ENCODE measurements at regions not wholly inside any gene's neighbourhood (a gene's known extent, or its start where the extent isn't known, plus 50 kb on each side); places are given as distances from the start of the nearest gene placed in this dataset.
"Not testable (repeated sequence)": the region's sequence is repeated elsewhere in the genome, so short reads cannot be mapped to it uniquely, and the experiment has no call there.

- TF ChIP-seq, protein P1, sequence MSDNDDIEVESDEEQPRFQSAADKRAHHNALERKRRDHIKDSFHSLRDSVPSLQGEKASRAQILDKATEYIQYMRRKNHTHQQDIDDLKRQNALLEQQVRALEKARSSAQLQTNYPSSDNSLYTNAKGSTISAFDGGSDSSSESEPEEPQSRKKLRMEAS (IDR thresholded peaks at IDR 0.05; ENCODE audit: low read depth, low read length) = no peak
- no peak for TF ChIP-seq MYC (IDR thresholded peaks at IDR 0.05; ENCODE audit: low read depth, low read length)
- TF ChIP-seq, protein P2, sequence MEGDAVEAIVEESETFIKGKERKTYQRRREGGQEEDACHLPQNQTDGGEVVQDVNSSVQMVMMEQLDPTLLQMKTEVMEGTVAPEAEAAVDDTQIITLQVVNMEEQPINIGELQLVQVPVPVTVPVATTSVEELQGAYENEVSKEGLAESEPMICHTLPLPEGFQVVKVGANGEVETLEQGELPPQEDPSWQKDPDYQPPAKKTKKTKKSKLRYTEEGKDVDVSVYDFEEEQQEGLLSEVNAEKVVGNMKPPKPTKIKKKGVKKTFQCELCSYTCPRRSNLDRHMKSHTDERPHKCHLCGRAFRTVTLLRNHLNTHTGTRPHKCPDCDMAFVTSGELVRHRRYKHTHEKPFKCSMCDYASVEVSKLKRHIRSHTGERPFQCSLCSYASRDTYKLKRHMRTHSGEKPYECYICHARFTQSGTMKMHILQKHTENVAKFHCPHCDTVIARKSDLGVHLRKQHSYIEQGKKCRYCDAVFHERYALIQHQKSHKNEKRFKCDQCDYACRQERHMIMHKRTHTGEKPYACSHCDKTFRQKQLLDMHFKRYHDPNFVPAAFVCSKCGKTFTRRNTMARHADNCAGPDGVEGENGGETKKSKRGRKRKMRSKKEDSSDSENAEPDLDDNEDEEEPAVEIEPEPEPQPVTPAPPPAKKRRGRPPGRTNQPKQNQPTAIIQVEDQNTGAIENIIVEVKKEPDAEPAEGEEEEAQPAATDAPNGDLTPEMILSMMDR (IDR thresholded peaks at IDR 0.05; ENCODE audit: low read depth, low read length) = no peak
- TF ChIP-seq POLR2A (IDR thresholded peaks at IDR 0.05; ENCODE audit: extremely low read depth, insufficient read length) = no peak
- H3K4me3 ChIP-seq (ENCODE audit: low read depth, low read length) = no peak overlapping the region
- no peak for DNase-seq (ENCODE audit: low read depth)
Observed at GRCh38 chr15:47039225-47039624, 678.1 kb upstream of the SEMA6D start.

DNA sequence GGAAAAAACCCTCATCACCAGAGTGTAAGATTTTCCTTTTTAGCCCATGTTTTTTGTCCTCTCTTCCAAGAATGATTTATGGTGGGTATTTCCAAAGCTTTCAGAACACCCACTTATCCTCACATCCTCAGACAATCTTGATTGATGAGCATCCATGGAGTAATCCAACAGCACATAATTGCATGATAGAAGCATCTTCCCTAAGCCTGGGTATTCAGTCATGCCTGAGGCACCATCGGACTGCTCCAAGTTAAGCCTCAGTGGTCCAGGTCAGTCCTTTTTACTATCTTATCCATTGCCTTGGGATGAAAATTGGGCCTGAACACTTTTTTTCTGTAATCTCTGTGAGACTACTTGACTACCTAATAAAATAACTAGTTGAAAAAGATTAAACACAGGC lies 676.0 kb upstream of the SEMA6D start:
- TF ChIP-seq, protein P1 (IDR thresholded peaks at IDR 0.05; ENCODE audit: low read depth, low read length) = no peak
- no peak for TF ChIP-seq MYC (IDR thresholded peaks at IDR 0.05; ENCODE audit: low read depth, low read length)
- TF ChIP-seq, protein P2 (IDR thresholded peaks at IDR 0.05; ENCODE audit: low read depth, low read length) = no peak
- no peak for TF ChIP-seq POLR2A (IDR thresholded peaks at IDR 0.05; ENCODE audit: extremely low read depth, insufficient read length)
- DNase-seq (ENCODE audit: low read depth) = no peak
- H3K4me3 ChIP-seq (ENCODE audit: low read depth, low read length) = no peak overlapping the region

DNA sequence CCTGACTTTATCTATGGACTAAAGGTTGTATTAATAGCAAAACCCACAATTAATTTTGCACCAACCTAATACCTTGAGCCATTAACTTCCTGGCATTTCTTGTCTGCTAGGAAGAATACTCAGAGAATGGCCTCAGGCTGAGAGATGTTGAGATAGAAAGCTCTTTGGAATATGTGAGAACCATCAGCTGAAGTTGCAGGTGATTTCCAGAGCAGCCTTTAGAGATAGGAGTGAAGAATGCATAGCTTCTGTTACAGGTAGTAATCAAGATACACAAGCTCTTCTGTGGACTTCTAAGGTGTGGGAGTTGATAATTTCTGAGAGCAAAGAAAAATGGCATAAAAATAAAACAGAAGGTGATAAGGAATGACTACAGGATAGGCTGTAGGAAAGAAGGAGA lies 669.3 kb upstream of the SEMA6D start:
- not testable (repeated sequence) for H3K4me3 ChIP-seq (ENCODE audit: low read depth, low read length); DNase-seq (ENCODE audit: low read depth)

DNA sequence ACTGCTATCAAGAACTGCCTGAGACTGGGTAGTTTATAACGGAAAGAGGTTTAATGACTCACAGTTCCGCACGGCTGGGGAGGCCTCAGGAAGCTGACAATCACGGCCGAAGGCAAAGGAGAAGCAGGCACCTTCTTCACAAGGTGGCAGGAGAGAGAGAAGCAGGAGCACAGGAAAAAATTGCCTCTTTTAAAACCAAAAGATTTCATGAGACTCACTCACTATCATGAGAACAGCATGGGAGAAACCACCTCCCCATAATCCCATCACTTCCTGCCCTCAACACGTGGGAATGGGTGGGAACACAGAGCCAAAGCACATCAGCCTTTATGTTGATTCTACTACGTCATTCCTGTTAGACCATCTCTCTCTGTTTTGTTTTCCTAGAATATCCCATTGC lies 650.9 kb upstream of the SEMA6D start:
- TF ChIP-seq, protein P1 (IDR thresholded peaks at IDR 0.05; ENCODE audit: low read depth, low read length) = no peak
- no peak for TF ChIP-seq MYC (IDR thresholded peaks at IDR 0.05; ENCODE audit: low read depth, low read length)
- TF ChIP-seq, protein P2 (IDR thresholded peaks at IDR 0.05; ENCODE audit: low read depth, low read length) = no peak
- no peak for TF ChIP-seq POLR2A (IDR thresholded peaks at IDR 0.05; ENCODE audit: extremely low read depth, insufficient read length)
- no peak overlapping the region for H3K4me3 ChIP-seq (ENCODE audit: low read depth, low read length)
- peak; percentile 4 for DNase-seq (ENCODE audit: low read depth)

DNA sequence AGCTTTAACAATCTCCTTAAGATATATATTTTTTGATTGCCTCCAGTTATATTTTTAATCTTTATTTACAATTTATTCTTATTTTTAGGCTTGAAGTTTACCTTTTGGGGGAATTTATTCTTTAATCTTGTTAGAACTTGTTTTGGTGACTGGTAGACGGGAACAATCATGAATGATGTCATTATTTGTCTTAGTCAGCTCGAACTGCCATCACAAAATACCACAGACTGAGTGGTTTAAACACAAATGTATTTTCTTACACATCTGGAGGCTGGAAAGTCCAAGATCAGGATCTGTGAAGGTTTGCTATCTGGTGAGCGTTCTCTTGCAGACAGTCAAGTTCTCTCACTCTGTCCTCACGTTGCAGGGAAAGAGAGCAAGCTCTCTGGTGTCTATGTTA lies 639.5 kb upstream of the SEMA6D start:
- DNase-seq (ENCODE audit: low read depth); H3K4me3 ChIP-seq (ENCODE audit: low read depth, low read length): not testable (repeated sequence)

DNA sequence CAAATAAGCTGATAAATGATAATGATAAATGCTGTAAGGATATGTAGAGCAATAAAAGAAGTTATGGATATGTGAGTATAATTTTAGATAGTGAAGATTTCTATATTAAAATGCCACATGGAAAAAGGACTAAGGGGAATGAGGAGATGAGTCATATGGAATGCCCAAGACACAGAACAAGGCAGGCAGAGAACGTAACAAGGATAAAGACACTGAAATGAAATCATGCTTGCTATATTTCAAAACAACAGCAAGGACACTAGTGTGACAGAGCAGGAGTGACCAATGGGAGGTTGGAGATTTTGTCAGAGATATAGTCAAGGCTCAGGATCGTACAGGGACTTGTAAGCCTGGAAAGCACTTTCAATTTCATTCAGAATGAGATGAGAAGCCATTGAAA lies 621.5 kb upstream of the SEMA6D start:
- DNase-seq (ENCODE audit: low read depth) = no peak
- no peak overlapping the region for H3K4me3 ChIP-seq (ENCODE audit: low read depth, low read length)
- TF ChIP-seq, protein P2 (IDR thresholded peaks at IDR 0.05; ENCODE audit: low read depth, low read length) = no peak
- TF ChIP-seq, protein P1 (IDR thresholded peaks at IDR 0.05; ENCODE audit: low read depth, low read length) = no peak
- TF ChIP-seq POLR2A (IDR thresholded peaks at IDR 0.05; ENCODE audit: extremely low read depth, insufficient read length) (no peak), MYC (IDR thresholded peaks at IDR 0.05; ENCODE audit: low read depth, low read length) (no peak)

- not testable (repeated sequence) for DNase-seq (ENCODE audit: low read depth); H3K4me3 ChIP-seq (ENCODE audit: low read depth, low read length)
Observed at GRCh38 chr15:47098526-47098925, 618.8 kb upstream of the SEMA6D start.

GRCh38 chr15:47099801-47100200 lies 617.5 kb upstream of the SEMA6D start:
- not testable (repeated sequence) for H3K4me3 ChIP-seq (ENCODE audit: low read depth, low read length); DNase-seq (ENCODE audit: low read depth)

DNA sequence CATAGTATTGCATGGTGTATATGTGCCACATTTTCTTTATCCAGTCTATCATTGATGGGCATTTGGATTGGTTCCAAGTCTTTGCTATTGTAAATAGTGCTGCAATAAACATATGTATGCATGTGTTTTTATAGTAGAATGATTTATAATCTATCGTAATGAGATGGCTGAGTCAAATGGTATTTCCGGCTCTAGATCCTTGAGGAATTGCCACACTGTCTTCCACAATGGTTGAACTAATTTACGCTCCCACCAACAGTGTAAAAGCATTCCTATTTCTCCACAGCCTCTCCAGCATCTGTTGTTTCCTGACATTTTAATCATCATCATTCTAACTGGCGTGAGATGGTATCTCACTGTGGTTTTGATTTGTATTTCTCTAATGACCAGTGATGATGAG lies 608.5 kb upstream of the SEMA6D start:
- DNase-seq (ENCODE audit: low read depth); H3K4me3 ChIP-seq (ENCODE audit: low read depth, low read length): not testable (repeated sequence)
